HG03378 (cell line): ENCODE measurements at regions not wholly inside any gene's neighbourhood (a gene's known extent, or its start where the extent isn't known, plus 50 kb on each side); places are given as distances from the start of the nearest gene placed in this dataset.
"Not testable (repeated sequence)": the region's sequence is repeated elsewhere in the genome, so short reads cannot be mapped to it uniquely, and the experiment has no call there.

Experiments used
- ATAC-seq: cut with Tn5 transposase; IDR thresholded peaks from one replicate; pipeline ENCODE4 v1.9.1; 2021; ENCODE audit warnings: mild to moderate bottlenecking, moderate library complexity; ENCODE audit not compliant: unreplicated experiment

GRCh38 chr3:28575746-28576613 lies 227.4 kb upstream of the AZI2 start:
- ATAC-seq = no peak

GRCh38 chr3:28576614-28577200 lies 228.1 kb upstream of the AZI2 start:
- no peak for ATAC-seq

- ATAC-seq = no peak
These were observed 229.4 kb upstream of the AZI2 start for GRCh38 chr3:28577941-28578500.

GRCh38 chr3:28586325-28586724 lies 237.7 kb upstream of the AZI2 start:
- no peak for ATAC-seq

GRCh38 chr3:28587723-28588122 lies 239.1 kb upstream of the AZI2 start:
- ATAC-seq = no peak

- ATAC-seq = no peak
These were observed 241.6 kb upstream of the AZI2 start for GRCh38 chr3:28590216-28590615.

- ATAC-seq = no peak
These were observed 242.2 kb upstream of the AZI2 start for GRCh38 chr3:28590860-28591259.

- no peak for ATAC-seq
These were observed 246.7 kb upstream of the AZI2 start for GRCh38 chr3:28595372-28595771.

GRCh38 chr3:28597452-28597851 lies 248.8 kb upstream of the AZI2 start:
- ATAC-seq = no peak

GRCh38 chr3:28598165-28598564 lies 249.5 kb upstream of the AZI2 start:
- ATAC-seq = no peak

GRCh38 chr3:28601291-28601690 lies 252.7 kb upstream of the AZI2 start:
- ATAC-seq = no peak

GRCh38 chr3:28606283-28606682 lies 257.7 kb upstream of the AZI2 start:
- no peak for ATAC-seq

- ATAC-seq = no peak
These were observed 263.6 kb upstream of the AZI2 start for GRCh38 chr3:28612232-28612631.

GRCh38 chr3:28613511-28614106 lies 265.0 kb upstream of the AZI2 start:
- ATAC-seq = no peak

- ATAC-seq = no peak
These were observed 266.4 kb upstream of the AZI2 start for GRCh38 chr3:28615071-28615470.

GRCh38 chr3:28615971-28616370 lies 267.3 kb upstream of the AZI2 start:
- no peak for ATAC-seq

- ATAC-seq = no peak
These were observed 269.2 kb upstream of the AZI2 start for GRCh38 chr3:28617821-28618220.

- ATAC-seq = no peak
These were observed 274.5 kb upstream of the AZI2 start for GRCh38 chr3:28623106-28623505.

- ATAC-seq = no peak
These were observed 275.5 kb upstream of the AZI2 start for GRCh38 chr3:28624084-28624483.

- ATAC-seq = not testable (repeated sequence)
These were observed 279.2 kb upstream of the AZI2 start for GRCh38 chr3:28627843-28628242.

GRCh38 chr3:28634019-28634418 lies 285.4 kb upstream of the AZI2 start:
- ATAC-seq = no peak

GRCh38 chr3:28637742-28638141 lies 289.1 kb upstream of the AZI2 start:
- no peak for ATAC-seq
